GM23248 (cell line): ENCODE measurements at regions not wholly inside any gene's neighbourhood (a gene's known extent, or its start where the extent isn't known, plus 50 kb on each side); places are given as distances from the start of the nearest gene placed in this dataset.
A peak's percentile ranks its signal among the peaks of the same experiment; 100 is the strongest.

Experiments
- DNase-seq: peaks from one replicate; pipeline ENCODE4 v3.0.0-alpha.2; 2015
- H2AFZ ChIP-seq: fragments of 200-600 bp; sonication (generic); 2 replicates; pipeline ENCODE4 v1.6.1; 2016; ENCODE audit warnings: antibody characterized with exemption
- H3F3A ChIP-seq: fragments of 200-600 bp; sonication (generic); 2 replicates; pipeline ENCODE4 v1.6.1; 2016; ENCODE audit warnings: mild to moderate bottlenecking, antibody characterized with exemption, mixed run types; ENCODE audit not compliant: insufficient read depth
- H3K27ac ChIP-seq: fragments of 200-600 bp; sonication (generic); 2 replicates; pipeline ENCODE4 v1.5.1; 2016; ENCODE audit warnings: mild to moderate bottlenecking
- H3K27me3 ChIP-seq: fragments of 200-600 bp; sonication (generic); replicated peaks from 2 replicates; pipeline ENCODE4 v1.6.1; 2016; ENCODE audit warnings: mild to moderate bottlenecking; ENCODE audit not compliant: insufficient read depth
- H3K36me3 ChIP-seq: fragments of 200-600 bp; sonication (generic); 2 replicates; pipeline ENCODE4 v1.6.1; 2016; ENCODE audit warnings: low read depth, mild to moderate bottlenecking
- H3K4me1 ChIP-seq: fragments of 200-600 bp; sonication (generic); 2 replicates; pipeline ENCODE4 v1.6.1; 2016; ENCODE audit warnings: mild to moderate bottlenecking; ENCODE audit not compliant: insufficient read depth
- H3K4me2 ChIP-seq: fragments of 200-600 bp; sonication (generic); one replicate; pipeline ENCODE4 v1.6.1; 2016; ENCODE audit warnings: mild to moderate bottlenecking; ENCODE audit not compliant: unreplicated experiment
- H3K4me3 ChIP-seq: fragments of 200-600 bp; sonication (generic); 2 replicates; pipeline ENCODE4 v1.5.1; 2016; ENCODE audit warnings: mild to moderate bottlenecking
- H3K79me2 ChIP-seq: fragments of 200-600 bp; sonication (generic); 2 replicates; pipeline ENCODE4 v1.6.1; 2016; ENCODE audit warnings: mild to moderate bottlenecking; ENCODE audit not compliant: insufficient read depth
- H3K9ac ChIP-seq: fragments of 200-600 bp; sonication (generic); 2 replicates; pipeline ENCODE4 v1.6.1; 2016; ENCODE audit warnings: mild to moderate bottlenecking
- H3K9me2 ChIP-seq: fragments of 200-600 bp; sonication (generic); 2 replicates; pipeline ENCODE4 v1.6.1; 2016; ENCODE audit warnings: mixed run types, mild to moderate bottlenecking, moderate library complexity; ENCODE audit not compliant: insufficient read depth
- H3K9me3 ChIP-seq: fragments of 200-600 bp; sonication (generic); one replicate; pipeline ENCODE4 v1.6.1; 2017; ENCODE audit warnings: low read depth
- H4K20me1 ChIP-seq: fragments of 200-600 bp; sonication (generic); 2 replicates; pipeline ENCODE4 v1.6.0; 2016; ENCODE audit not compliant: insufficient read depth
- EZH2 ChIP-seq: fragments of 200-600 bp; sonication (generic); IDR thresholded peaks from 2 replicates; pipeline ENCODE4 v1.6.1; 2018; ENCODE audit warnings: antibody characterized with exemption, mild to moderate bottlenecking; ENCODE audit not compliant: insufficient read depth, poor library complexity, severe bottlenecking
- EZH2phosphoT487 ChIP-seq: fragments of 200-600 bp; sonication (generic); IDR thresholded peaks from 2 replicates; pipeline ENCODE4 v1.6.1; 2018; ENCODE audit warnings: antibody characterized with exemption, moderate library complexity, mild to moderate bottlenecking, low read depth; ENCODE audit not compliant: insufficient read depth
- whole genome bisulfite sequencing, 2 experiments: methylation state at CpG; one replicate each; pipeline ENCODE4 v1.1.6; 2015 to 2017; ENCODE audit warnings: low lambda C conversion rate in 2 of 2, low coverage in 1 of 2; ENCODE audit errors: missing lambda C conversion rate in 2 of 2; 5-methylcytosine and 5-hydroxymethylcytosine counted together
- in situ Hi-C: fragments of 300-500 bp; cut with MboI; formaldehyde crosslinking; loops from 2 replicates; pipeline ENCODE4 v1.15.0; 2020

- Histone ChIP-seq H3K27me3 (no peaks in the 10 kb centered on the region), H3K9ac (no peak overlapping the region), H3K4me1 (peaks cover 16% of the 10 kb centered on the region), H3K27ac (no peak overlapping the region), H3K9me2 (no peaks in the 10 kb centered on the region), H2AFZ (no peak overlapping the region), H3K79me2 (no peaks in the 10 kb centered on the region), H3K4me2 (no peak overlapping the region), H3K9me3 (no peaks in the 10 kb centered on the region), H3K4me3 (no peak overlapping the region), H3K36me3 (no peaks in the 10 kb centered on the region), H3F3A (peaks cover 16% of the 10 kb centered on the region; the same call in 1 of the 2 replicates), H4K20me1 (no peaks in the 10 kb centered on the region)
- in situ Hi-C loops, result no loop called here
- DNase-seq, result no peak
- no peak for TF ChIP-seq EZH2
- no peak for TF ChIP-seq EZH2phosphoT487
- 80 to 90% methylated on average over 1 of the region's 1 CpG for WGBS, 2 experiments
Observed at GRCh38 chr15:69782139-69782658, 315.5 kb downstream of the TLE3 start.

DNA sequence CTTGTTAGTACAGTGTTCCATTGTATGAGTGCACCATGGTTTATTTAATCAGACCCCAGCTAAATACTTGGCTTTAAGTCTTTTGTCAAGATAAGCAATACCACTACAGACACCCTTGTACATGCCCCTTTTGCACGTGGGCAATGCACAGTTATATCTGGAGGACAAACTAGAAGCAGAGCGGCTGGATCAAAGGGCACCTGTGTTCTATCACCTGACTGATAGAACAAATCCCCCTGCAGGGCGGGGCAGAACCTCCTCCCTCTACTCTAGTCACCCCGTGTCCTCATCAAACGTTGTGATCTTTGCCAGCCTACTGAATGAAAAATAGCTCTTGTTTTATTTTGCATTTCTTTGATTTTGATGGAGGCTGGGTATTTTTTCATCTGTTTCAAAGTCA is 314.9 kb downstream of the TLE3 start:
- H3K9me3 ChIP-seq, result no peaks in the 10 kb centered on the region
- no peaks in the 10 kb centered on the region for H3K79me2 ChIP-seq
- peaks cover 16% of the 10 kb centered on the region for H3K4me1 ChIP-seq
- H3K27ac ChIP-seq, result no peak overlapping the region
- DNase-seq, result no peak
- H3K27me3 ChIP-seq, result no peaks in the 10 kb centered on the region
- no peaks in the 10 kb centered on the region for H3K9me2 ChIP-seq
- no peaks in the 10 kb centered on the region for H3K36me3 ChIP-seq
- H3K9ac ChIP-seq, result no peak overlapping the region
- WGBS, 2 experiments, result 83 to 89% methylated on average over 5 of the region's 5 CpGs
- H4K20me1 ChIP-seq, result no peaks in the 10 kb centered on the region
- H3K4me2 ChIP-seq, result no peak overlapping the region
- in situ Hi-C loops, result no loop called here
- no peak overlapping the region for H2AFZ ChIP-seq
- H3F3A ChIP-seq, result peaks cover 16% of the 10 kb centered on the region; the same call in 1 of the 2 replicates
- no peak overlapping the region for H3K4me3 ChIP-seq
- no peak for TF ChIP-seq EZH2phosphoT487
- no peak for TF ChIP-seq EZH2

GRCh38 chr15:69783211-69783610 is 314.5 kb downstream of the TLE3 start:
- Histone ChIP-seq H3K27ac (no peak overlapping the region), H3K9me3 (no peaks in the 10 kb centered on the region), H3K9me2 (no peaks in the 10 kb centered on the region), H2AFZ (no peak overlapping the region), H3K4me2 (no peak overlapping the region), H3K4me3 (no peak overlapping the region), H3K9ac (no peak overlapping the region), H3F3A (peaks cover 16% of the 10 kb centered on the region; the same call in 1 of the 2 replicates), H3K27me3 (no peaks in the 10 kb centered on the region), H4K20me1 (no peaks in the 10 kb centered on the region), H3K4me1 (peaks cover 16% of the 10 kb centered on the region), H3K79me2 (no peaks in the 10 kb centered on the region), H3K36me3 (no peaks in the 10 kb centered on the region)
- WGBS, 2 experiments, result 83 to 88% methylated on average over 9 of the region's 9 CpGs
- TF ChIP-seq EZH2phosphoT487 (no peak), EZH2 (no peak)
- no peak for DNase-seq
- in situ Hi-C loops, result no loop called here

- no peaks in the 10 kb centered on the region for H3K9me2 ChIP-seq
- no peaks in the 10 kb centered on the region for H3K36me3 ChIP-seq
- TF ChIP-seq EZH2, result no peak
- TF ChIP-seq EZH2phosphoT487, result no peak
- WGBS, 2 experiments, result 17 to 25% methylated on average over 5 of the region's 5 CpGs
- H2AFZ ChIP-seq, result peak overlapping the region; percentile 62
- no peaks in the 10 kb centered on the region for H4K20me1 ChIP-seq
- H3K79me2 ChIP-seq, result no peaks in the 10 kb centered on the region
- H3K4me1 ChIP-seq, result peaks cover 16% of the 10 kb centered on the region
- peaks cover 16% of the 10 kb centered on the region; the same call in 1 of the 2 replicates for H3F3A ChIP-seq
- peak; percentile 71 for DNase-seq
- in situ Hi-C loops, result no loop called here
- peak overlapping the region; percentile 6 for H3K4me2 ChIP-seq
- 0 out of 2 replicates have a peak overlapping the region, but pooled peaks have one; percentile 8 for H3K4me3 ChIP-seq
- H3K9me3 ChIP-seq, result no peaks in the 10 kb centered on the region
- no peak overlapping the region for H3K9ac ChIP-seq
- peak overlapping the region; percentile 24; the same call in 1 of the 2 replicates for H3K27ac ChIP-seq
- H3K27me3 ChIP-seq, result no peaks in the 10 kb centered on the region
Observed at GRCh38 chr15:69784798-69785566, 312.7 kb downstream of the TLE3 start.
